PC-3 (cell line): ENCODE measurements at regions not wholly inside any gene's neighbourhood (a gene's known extent, or its start where the extent isn't known, plus 50 kb on each side); places are given as distances from the start of the nearest gene placed in this dataset.

Experiments used
- EZH2 ChIP-seq: fragments of 300-600 bp; sonication (generic); IDR thresholded peaks from one replicate; pipeline ENCODE4 v1.6.1; 2017; ENCODE audit warnings: antibody characterized with exemption, mild to moderate bottlenecking, low read length; ENCODE audit not compliant: unreplicated experiment
- EZH2phosphoT487 ChIP-seq: fragments of 300-600 bp; sonication (generic); IDR thresholded peaks from 2 replicates; pipeline ENCODE4 v1.6.1; 2018; ENCODE audit warnings: mild to moderate bottlenecking, antibody characterized with exemption, low read length, borderline replicate concordance
- TF ChIP-seq, protein P1 (sequence below): fragments of 300-600 bp; sonication (generic); conservative IDR thresholded peaks from 2 replicates; pipeline ENCODE4 v1.5.1; 2017; ENCODE audit warnings: antibody characterized with exemption, low read depth, mild to moderate bottlenecking, low read length

GRCh38 chr9:107229241-107229741 is 53.8 kb upstream of the RAD23B start:
- TF ChIP-seq, protein P1, sequence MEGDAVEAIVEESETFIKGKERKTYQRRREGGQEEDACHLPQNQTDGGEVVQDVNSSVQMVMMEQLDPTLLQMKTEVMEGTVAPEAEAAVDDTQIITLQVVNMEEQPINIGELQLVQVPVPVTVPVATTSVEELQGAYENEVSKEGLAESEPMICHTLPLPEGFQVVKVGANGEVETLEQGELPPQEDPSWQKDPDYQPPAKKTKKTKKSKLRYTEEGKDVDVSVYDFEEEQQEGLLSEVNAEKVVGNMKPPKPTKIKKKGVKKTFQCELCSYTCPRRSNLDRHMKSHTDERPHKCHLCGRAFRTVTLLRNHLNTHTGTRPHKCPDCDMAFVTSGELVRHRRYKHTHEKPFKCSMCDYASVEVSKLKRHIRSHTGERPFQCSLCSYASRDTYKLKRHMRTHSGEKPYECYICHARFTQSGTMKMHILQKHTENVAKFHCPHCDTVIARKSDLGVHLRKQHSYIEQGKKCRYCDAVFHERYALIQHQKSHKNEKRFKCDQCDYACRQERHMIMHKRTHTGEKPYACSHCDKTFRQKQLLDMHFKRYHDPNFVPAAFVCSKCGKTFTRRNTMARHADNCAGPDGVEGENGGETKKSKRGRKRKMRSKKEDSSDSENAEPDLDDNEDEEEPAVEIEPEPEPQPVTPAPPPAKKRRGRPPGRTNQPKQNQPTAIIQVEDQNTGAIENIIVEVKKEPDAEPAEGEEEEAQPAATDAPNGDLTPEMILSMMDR: no peak
- TF ChIP-seq EZH2phosphoT487: no peak
- no peak for TF ChIP-seq EZH2
